ENCODE measurements at regions not wholly inside any gene's neighbourhood (a gene's known extent, or its start where the extent isn't known, plus 50 kb on each side); places are given as distances from the start of the nearest gene placed in this dataset.
"Not testable (repeated sequence)": the region's sequence is repeated elsewhere in the genome, so short reads cannot be mapped to it uniquely, and the experiment has no call there.

- DNase-seq = no peak
Observed at GRCh38 chr1:101485712-101486111, 248.9 kb downstream of the S1PR1 start.

GRCh38 chr1:101492144-101492543, 255.3 kb downstream of the S1PR1 start:
- not testable (repeated sequence) for DNase-seq

- DNase-seq = not testable (repeated sequence)
Observed at GRCh38 chr1:101493920-101494319, 257.1 kb downstream of the S1PR1 start.

- no peak for DNase-seq
Observed at GRCh38 chr1:101496109-101496508, 259.3 kb downstream of the S1PR1 start.

- no peak for DNase-seq
Observed at GRCh38 chr1:101497881-101498559, 261.2 kb downstream of the S1PR1 start.

- DNase-seq = not testable (repeated sequence)
Observed at GRCh38 chr1:101504106-101504505, 267.3 kb downstream of the S1PR1 start.

GRCh38 chr1:101505240-101505639, 268.4 kb downstream of the S1PR1 start:
- DNase-seq = not testable (repeated sequence)

- DNase-seq = peak; percentile 5
Observed at GRCh38 chr1:101506541-101507164, 269.8 kb downstream of the S1PR1 start.

GRCh38 chr1:101507547-101507971, 270.7 kb downstream of the S1PR1 start:
- no peak for DNase-seq

- DNase-seq = no peak
Observed at GRCh38 chr1:101508913-101509312, 272.1 kb downstream of the S1PR1 start.

GRCh38 chr1:101509370-101509769, 272.6 kb downstream of the S1PR1 start:
- no peak for DNase-seq

- no peak for DNase-seq
Observed at GRCh38 chr1:101511202-101511891, 274.5 kb downstream of the S1PR1 start.

GRCh38 chr1:101520302-101520701, 283.5 kb downstream of the S1PR1 start:
- peak; percentile 8 for DNase-seq

- no peak for DNase-seq
Observed at GRCh38 chr1:101522486-101522885, 285.7 kb downstream of the S1PR1 start.

- no peak for DNase-seq
Observed at GRCh38 chr1:101526813-101527212, 290.0 kb downstream of the S1PR1 start.

GRCh38 chr1:101532377-101532776, 295.6 kb downstream of the S1PR1 start:
- DNase-seq = no peak

- no peak for DNase-seq
Observed at GRCh38 chr1:101540161-101540560, 303.3 kb downstream of the S1PR1 start.

GRCh38 chr1:101546885-101547284, 310.1 kb downstream of the S1PR1 start:
- no peak for DNase-seq

- DNase-seq = no peak
Observed at GRCh38 chr1:101547357-101547756, 310.5 kb downstream of the S1PR1 start.

GRCh38 chr1:101548376-101548775, 311.6 kb downstream of the S1PR1 start:
- DNase-seq = no peak

- DNase-seq = no peak
Observed at GRCh38 chr1:101550581-101550980, 313.8 kb downstream of the S1PR1 start.

- no peak for DNase-seq
Observed at GRCh38 chr1:101566883-101567538, 330.2 kb downstream of the S1PR1 start.

- no peak for DNase-seq
Observed at GRCh38 chr1:101567582-101568189, 330.9 kb downstream of the S1PR1 start.
